Fibroblast of pulmonary artery (primary cell): ENCODE measurements at regions not wholly inside any gene's neighbourhood (a gene's known extent, or its start where the extent isn't known, plus 50 kb on each side); places are given as distances from the start of the nearest gene placed in this dataset.

Experiments used
- DNase-seq: peaks from one replicate; pipeline ENCODE4 v3.0.0-alpha.2; 2010; ENCODE audit warnings: low read depth
- H3K4me3 ChIP-seq: replicated peaks from 2 replicates; pipeline ENCODE4 v1.5.1; 2011; ENCODE audit warnings: low read depth, mild to moderate bottlenecking, control low read depth, low read length, moderate library complexity
- CTCF ChIP-seq: IDR thresholded peaks from 2 replicates; pipeline ENCODE4 v1.5.1; 2011; ENCODE audit warnings: mild to moderate bottlenecking, control low read depth, low read length, inconsistent platforms; ENCODE audit errors: missing control alignments

DNA sequence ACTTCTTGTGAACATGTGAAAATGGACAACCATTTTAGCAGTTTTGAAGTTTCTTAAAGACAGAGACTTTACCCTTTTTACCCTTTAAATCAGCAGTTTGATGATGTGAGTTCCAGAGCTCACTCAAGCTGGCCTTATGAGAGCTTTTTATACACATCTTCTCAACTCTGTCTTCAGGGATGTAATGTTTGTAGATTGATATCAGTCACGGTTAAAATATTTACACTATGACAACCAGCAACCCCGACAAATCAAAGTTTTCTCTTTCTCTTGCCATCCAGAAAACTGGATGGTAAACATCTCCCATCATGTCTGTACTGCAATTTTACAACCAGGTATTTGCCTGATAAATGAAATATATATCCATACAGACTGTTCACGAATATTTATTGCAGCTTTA is 233.4 kb upstream of the ST8SIA4 start:
- TF ChIP-seq CTCF, result no peak
- no peak overlapping the region for H3K4me3 ChIP-seq
- no peak for DNase-seq

DNA sequence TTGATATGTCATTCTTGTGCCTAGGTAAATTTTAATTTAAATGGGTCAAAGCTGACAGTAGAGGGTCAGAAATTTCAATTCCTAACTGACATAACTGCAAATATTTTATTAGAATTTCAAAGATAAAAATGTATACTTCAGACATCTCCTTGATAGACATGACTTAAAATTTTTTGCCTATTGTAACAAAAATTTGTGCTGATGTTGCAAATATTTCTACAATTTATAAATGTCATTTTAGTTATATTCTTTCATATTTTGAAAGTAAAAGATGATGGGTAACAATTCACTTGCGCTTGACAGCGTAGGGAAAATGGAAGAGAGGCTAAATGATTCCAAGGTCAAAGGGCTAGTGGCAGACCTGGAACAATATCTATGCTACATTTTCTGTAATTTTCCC is 220.3 kb upstream of the ST8SIA4 start:
- no peak for TF ChIP-seq CTCF
- no peak for DNase-seq
- no peak overlapping the region for H3K4me3 ChIP-seq

GRCh38 chr5:101112645-101113044 is 209.6 kb upstream of the ST8SIA4 start:
- DNase-seq, result no peak
- no peak overlapping the region for H3K4me3 ChIP-seq
- no peak for TF ChIP-seq CTCF

GRCh38 chr5:101103874-101104273 is 200.8 kb upstream of the ST8SIA4 start:
- no peak for TF ChIP-seq CTCF
- no peak for DNase-seq
- H3K4me3 ChIP-seq, result no peak overlapping the region

DNA sequence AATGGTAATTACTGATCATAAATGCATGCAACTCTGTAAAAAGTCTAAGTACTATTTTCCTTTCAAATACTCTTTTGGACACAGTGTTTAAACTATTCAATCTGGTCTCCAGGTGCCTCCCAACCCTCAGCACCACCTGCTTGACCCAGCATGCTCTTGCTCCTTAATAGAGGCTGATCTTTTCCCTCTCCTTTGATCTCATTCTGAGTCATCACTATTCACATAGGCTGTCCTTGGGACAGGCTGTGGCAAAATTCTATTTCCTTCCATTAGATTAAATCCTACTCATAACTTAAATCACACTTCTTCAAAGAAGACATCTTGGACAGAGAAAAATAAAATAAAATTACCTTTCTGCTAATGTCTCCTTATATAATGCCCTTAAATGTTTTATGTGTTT is 199.4 kb upstream of the ST8SIA4 start:
- DNase-seq, result no peak
- H3K4me3 ChIP-seq, result no peak overlapping the region
- TF ChIP-seq CTCF, result no peak

GRCh38 chr5:101091902-101092301 is 188.8 kb upstream of the ST8SIA4 start:
- no peak for DNase-seq
- H3K4me3 ChIP-seq, result no peak overlapping the region
- no peak for TF ChIP-seq CTCF

DNA sequence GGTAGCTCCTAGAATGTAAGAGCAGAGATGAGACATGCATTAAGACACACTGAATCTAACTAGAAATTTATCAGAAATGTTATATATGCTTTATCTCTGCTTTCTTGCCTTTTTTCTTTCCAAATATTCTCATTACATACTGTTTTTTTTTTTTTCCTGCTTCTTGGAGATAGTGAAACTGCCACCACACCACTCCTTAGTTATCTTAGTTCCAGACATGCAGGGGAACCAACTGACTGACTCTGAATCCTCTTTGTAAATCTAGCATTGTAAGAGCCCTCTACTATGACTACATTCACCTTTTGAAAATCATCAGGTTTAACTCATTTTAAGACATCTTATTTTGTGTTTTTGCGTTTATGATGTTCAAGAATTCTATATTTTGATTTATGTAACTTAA is 181.3 kb upstream of the ST8SIA4 start:
- TF ChIP-seq CTCF, result no peak
- no peak overlapping the region for H3K4me3 ChIP-seq
- DNase-seq, result no peak
